ENCODE measurements at regions not wholly inside any gene's neighbourhood (a gene's known extent, or its start where the extent isn't known, plus 50 kb on each side); places are given as distances from the start of the nearest gene placed in this dataset.

DNA sequence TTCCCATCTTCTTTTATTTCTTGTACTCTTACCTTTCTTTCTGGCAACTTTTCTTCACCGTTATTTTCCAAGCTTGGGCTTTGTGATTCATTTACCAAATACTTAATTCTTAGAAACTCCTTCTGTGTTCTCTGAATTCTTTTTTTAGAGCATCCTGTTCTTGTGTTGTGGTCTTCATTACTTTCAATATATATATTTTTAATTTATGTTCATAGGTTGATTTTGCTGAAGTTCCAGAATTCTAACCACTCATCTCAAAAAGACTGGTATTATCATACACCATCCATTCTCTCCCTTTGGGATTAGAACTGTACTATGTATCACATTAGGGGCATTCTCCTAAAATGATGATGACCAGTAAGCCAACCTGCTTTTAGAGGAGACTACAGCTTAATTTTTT is 362.3 kb upstream of the CBLB start:
- no peak for DNase-seq

- DNase-seq = no peak
Observed at GRCh38 chr3:106232956-106233355, 364.1 kb upstream of the CBLB start.

GRCh38 chr3:106239195-106239697 is 370.4 kb upstream of the CBLB start:
- DNase-seq = no peak

- DNase-seq = no peak
Observed at GRCh38 chr3:106241593-106241992, 372.8 kb upstream of the CBLB start.

DNA sequence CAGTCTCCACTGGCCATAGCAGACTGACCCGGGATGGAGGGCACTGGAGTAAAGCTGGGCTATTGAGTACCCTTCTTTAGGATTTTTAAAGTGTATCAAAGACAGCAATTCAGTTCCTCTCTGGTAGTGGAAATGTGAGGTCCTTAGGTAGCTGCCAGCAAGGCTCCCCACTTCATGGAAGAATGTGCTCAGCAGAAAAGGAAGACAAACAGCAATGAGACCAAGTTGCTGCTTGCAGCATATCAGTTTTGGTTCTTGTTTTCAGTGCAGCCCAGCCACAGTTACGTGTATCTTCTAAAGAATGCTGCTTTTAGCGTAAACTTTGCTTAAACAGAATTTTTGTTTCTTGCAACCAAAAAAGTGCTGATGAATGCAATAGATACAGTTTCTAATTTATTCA is 374.0 kb upstream of the CBLB start:
- DNase-seq = no peak

GRCh38 chr3:106245400-106245799 is 376.6 kb upstream of the CBLB start:
- DNase-seq = no peak

DNA sequence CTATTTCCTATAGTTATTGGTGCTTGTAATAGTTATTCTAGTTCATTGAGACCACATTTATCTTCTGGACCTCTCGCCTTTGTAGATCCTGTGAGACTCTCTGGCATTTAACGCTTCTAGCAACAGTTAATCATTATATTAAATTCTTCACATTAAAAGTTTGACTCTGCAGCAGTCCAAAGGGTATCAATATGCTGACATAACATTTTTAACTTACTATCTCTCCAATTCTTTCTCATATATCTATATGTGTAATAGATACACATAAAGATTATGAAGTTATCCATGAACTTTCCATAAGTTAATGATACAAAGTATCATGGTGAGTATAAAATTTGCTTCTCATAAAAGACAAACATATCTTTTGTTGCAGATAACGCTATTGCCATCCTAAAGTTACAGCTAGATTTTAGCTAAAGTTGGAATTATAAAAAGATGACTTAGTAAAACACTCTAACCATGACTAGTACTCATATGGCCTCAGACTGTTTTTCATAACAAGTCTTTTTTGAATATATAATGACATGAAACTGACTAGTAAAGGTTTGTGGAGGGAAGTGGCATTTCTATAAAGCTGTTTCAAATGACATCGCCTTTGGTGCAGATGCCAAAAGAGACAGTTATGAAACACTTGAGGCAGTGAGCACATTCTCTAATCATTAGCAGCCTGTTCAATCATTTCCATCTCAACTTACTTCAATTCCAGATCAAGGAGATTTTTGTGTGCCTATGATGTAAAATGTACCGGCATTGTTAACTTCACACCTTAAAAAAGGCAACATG is 379.3 kb upstream of the CBLB start:
- DNase-seq = no peak

- DNase-seq = no peak
Observed at GRCh38 chr3:106249159-106249558, 380.3 kb upstream of the CBLB start.

DNA sequence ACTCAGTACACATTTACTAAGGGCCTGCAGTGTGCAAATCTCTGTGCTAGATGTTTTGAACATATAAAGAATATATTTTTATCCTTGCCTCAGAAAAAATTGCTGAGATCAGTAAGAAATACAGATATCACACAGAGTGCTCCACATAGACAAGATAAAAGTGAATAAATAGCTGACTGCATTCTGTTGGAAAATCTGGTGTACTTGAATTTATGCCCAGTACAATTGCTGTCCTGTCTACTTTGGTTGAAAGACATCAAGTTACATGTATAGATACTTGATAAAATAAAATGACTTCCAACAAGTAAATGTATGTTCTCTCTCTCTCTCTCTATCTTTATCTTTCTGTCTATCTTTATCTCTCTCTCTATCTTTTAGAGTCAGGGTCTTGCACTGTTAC is 381.2 kb upstream of the CBLB start:
- DNase-seq = no peak

DNA sequence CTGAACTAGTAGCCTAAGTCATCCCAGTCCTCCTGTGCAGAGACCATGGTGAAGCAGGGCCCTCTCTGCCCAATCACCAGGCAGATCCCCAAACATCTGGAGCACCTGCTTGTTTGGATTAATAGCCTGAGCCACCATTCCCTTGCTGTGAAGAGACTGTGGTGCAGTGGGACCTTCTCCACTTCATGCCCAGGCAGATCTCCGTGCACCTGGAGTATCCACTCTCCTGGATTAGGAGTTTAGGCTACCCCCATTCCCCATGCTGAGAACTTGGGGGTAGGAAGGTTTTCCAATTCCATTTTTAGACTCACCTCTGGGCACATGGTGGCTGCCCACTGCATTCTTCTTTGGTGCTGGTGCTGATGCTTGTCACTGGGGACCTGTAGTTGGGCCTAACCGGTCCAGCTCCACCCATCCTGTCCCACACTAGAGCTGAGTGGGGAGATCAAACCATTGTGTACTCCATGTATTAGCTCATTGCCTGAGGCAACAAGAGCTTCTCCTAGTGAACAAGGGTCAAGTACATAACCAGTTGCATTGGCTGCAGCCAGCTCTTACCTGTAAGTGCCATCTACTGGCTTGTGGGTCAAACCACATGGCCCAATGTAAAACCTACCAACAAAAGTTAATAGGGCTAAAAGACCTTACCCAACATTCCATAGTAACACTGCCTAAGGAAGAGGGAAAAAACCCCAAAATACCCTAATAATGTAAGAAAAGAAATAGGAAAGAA is 382.5 kb upstream of the CBLB start:
- no peak for DNase-seq

DNA sequence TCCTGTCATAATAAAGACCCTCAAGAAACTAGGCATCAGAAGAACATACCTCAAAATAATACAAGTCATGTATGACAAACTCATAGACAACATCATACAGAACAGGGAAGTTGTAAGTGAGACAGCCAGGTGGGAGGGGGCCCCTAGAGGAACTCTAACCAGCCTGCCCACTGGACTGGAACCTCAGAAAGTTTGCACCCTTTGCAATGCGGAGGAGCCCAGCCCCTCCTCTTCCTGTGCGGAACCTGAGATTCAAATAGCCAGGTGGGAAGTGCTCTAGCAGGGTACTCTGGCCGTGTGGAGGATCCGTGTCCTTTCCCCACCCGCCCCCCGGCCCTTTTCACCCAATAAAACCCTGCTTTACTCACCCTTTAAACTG is 387.0 kb upstream of the CBLB start:
- DNase-seq = no peak

DNA sequence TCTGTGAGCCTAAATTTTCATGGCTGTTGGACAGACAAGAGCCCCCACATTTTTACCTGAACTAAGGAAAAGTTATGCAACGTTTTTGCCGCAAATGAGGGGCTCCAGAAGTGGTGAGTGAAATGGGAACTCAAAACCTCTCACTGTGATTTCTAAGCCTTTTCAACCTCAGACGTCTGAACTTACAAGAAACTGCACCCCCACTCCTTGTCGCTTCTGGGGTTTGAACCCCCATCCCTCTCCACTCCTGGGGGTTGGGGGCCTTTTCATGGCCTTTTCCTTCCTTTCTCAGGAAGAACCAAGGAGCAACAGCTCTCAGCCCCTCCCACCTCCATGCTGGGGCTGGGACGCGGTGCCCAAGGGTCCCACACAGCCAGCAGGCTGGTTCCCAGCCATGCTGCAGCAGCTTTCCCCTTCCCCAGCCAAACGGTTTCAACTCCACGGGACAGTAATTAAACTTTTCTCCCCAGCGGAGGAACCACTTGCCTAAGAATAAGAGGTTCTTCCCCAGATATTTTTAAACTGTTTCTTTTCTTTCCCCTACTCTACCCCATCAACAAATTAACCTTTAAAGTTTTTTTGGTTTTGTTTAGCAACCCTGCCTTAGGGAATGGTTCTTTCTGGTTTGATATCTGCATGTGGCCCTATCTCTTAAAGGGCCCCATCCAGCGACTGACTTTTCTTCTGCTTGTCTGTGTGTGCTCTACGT is 387.6 kb upstream of the CBLB start:
- no peak for DNase-seq

DNA sequence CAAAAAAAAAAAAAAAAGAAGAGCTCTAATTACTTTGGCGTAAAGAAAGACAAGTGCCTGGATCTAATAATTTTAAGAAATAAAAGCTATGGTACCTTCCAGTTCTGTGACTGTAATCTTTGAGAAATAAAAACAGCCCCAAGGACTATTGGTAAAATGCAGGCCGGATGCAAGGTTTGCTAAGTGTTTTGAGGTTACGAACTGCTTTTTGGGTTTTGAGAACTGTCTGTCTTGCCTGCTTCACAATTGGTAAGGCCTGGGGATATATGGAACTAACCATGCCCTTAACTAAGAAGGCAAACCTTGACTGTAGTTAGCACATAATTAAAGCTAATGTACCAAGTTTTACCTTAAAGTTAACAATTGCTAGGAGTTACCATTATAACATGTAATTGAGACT is 388.4 kb upstream of the CBLB start:
- DNase-seq = no peak

DNA sequence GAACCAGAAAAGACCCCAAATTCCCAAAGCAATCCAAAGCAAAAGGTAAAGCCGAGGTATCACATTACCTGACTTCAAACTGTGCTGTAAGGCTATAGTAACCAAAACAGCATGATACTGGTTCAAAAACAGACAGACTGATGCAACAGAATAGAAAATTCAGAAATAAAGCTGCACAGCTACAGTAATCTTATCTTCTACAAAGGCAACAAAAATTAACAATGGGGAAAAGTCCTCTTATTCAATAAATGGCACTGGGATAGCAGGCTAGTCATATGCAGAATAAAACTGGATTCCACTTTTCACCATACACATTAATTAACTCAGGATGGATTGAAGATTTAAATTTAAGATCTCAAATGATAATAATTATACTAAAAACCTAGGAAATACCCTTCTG is 392.6 kb upstream of the CBLB start:
- DNase-seq = no peak

- no peak for DNase-seq
Observed at GRCh38 chr3:106261915-106262683, 393.3 kb upstream of the CBLB start.

GRCh38 chr3:106263011-106263410 is 394.2 kb upstream of the CBLB start:
- no peak for DNase-seq

DNA sequence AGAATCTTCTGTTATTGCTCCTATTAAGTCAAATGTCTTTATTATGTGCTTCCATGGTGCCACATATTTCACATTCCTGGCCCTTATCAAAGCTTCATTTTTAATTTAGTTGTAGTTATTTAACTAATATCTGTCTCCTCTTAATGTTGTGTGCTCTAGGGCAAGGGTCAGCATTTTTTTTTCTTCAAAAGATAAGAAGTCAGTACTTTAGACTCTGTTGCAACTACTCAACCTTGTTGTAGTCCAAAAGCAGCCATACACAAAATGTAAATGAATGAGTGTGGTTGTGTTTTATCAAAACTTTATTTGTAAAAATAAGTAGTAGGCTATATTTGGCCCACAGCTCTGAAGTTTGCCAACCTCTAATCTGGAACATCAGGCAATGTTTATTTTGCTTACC is 394.7 kb upstream of the CBLB start:
- DNase-seq = no peak

DNA sequence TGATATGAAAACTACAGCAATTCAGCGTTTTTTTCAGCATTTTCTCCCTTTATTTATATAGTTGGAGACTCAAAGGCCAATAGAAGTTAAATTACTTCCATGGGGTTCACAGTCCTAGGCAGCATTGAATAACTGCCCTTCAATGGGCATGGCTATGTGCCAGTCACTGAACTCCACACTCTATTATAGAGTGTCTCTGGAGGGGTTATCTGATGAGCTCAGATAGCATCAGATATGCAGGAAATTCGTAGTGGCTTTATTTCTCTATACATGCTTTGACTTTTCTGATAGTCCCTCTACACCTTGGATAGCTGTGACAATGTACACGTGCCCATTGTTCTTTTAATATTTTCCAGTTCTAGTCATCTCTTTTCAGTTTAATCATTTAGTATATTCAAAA is 396.9 kb upstream of the CBLB start:
- DNase-seq = no peak

GRCh38 chr3:106268696-106269095 is 399.9 kb upstream of the CBLB start:
- DNase-seq = no peak

DNA sequence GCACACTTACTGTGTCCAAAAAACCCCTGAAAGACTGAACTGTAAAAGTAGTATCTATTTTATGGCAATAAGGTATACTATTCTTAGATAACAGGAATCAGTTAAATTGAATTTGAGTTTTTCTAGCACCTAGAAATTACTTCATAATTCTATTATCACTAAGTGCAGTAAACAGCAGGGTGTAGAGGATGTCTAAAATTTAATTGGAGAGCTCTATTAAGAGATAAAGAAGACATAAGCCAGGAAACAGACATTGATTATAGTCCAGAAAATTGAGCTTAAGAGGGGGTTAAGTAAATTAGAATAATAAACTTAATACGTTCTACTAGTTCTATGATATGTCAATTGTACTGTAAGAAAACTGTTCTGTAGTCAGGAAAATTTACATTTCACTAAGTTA is 403.5 kb upstream of the CBLB start:
- no peak for DNase-seq

- no peak for DNase-seq
Observed at GRCh38 chr3:106275592-106275991, 406.8 kb upstream of the CBLB start.

- no peak for DNase-seq
Observed at GRCh38 chr3:106276151-106276550, 407.3 kb upstream of the CBLB start.
